Lower lobe of right lung (tissue), 2 donors: ENCODE measurements at regions not wholly inside any gene's neighbourhood (a gene's known extent, or its start where the extent isn't known, plus 50 kb on each side); places are given as distances from the start of the nearest gene placed in this dataset.
A peak's percentile ranks its signal among the peaks of the same experiment; 100 is the strongest.

Experiments
- ATAC-seq, 2 donors: fragments of 200-7000 bp; cut with Tn5 transposase; one replicate each; pipeline ENCODE4 v1.9.1; 2020 to 2022; ENCODE audit warnings: mild to moderate bottlenecking in 2 of 2, moderate library complexity in 2 of 2
- DNase-seq: peaks from one replicate; pipeline ENCODE4 v3.0.0-alpha.2; 2020
- H3K27ac ChIP-seq: fragments of 200-600 bp; one replicate; pipeline ENCODE4 v1.8.0; 2022
- H3K27me3 ChIP-seq: fragments of 200-600 bp; one replicate; pipeline ENCODE4 v1.8.0; 2022; ENCODE audit warnings: low read depth
- H3K36me3 ChIP-seq: fragments of 200-600 bp; one replicate; pipeline ENCODE4 v1.8.0; 2022; ENCODE audit warnings: mild to moderate bottlenecking
- H3K4me1 ChIP-seq: fragments of 200-600 bp; one replicate; pipeline ENCODE4 v1.8.0; 2022
- H3K4me3 ChIP-seq: fragments of 200-600 bp; one replicate; pipeline ENCODE4 v1.8.0; 2022; ENCODE audit warnings: mild to moderate bottlenecking
- H3K9me3 ChIP-seq: fragments of 200-600 bp; one replicate; pipeline ENCODE4 v1.8.0; 2022
- CTCF ChIP-seq: fragments of 200-600 bp; IDR thresholded peaks from one replicate; pipeline ENCODE4 v1.8.0; 2022; ENCODE audit warnings: antibody characterized with exemption, mild to moderate bottlenecking
- intact Hi-C: fragments of 100-400 bp; cut with DNase I; formaldehyde crosslinking; loops from one replicate; pipeline ENCODE4 v1.11.0; 2022
- donor health status: DM: no; HTN: yes; CAD: no; lungs with severe emphysema.

GRCh38 chr9:13575558-13575957 lies 296.1 kb upstream of the MPDZ start:
- DNase-seq (no peak), ATAC-seq (peak in 1 of 2 donors; percentile 33)
- intact Hi-C loops: no loop called here
- Histone ChIP-seq H3K4me3 (no peak overlapping the region), H3K36me3 (no peaks in the 10 kb centered on the region), H3K27me3 (no peaks in the 10 kb centered on the region), H3K27ac (no peak overlapping the region), H3K4me1 (no peaks in the 10 kb centered on the region), H3K9me3 (no peaks in the 10 kb centered on the region)
- TF ChIP-seq CTCF: no peak

GRCh38 chr9:13570068-13570974 lies 290.8 kb upstream of the MPDZ start:
- TF ChIP-seq CTCF: no peak
- no peak for DNase-seq
- no peaks in the 10 kb centered on the region for H3K9me3 ChIP-seq
- H3K27me3 ChIP-seq: no peaks in the 10 kb centered on the region
- H3K27ac ChIP-seq: peak overlapping the region; percentile 12
- H3K36me3 ChIP-seq: no peaks in the 10 kb centered on the region
- H3K4me1 ChIP-seq: peaks cover 9% of the 10 kb centered on the region
- no peak for ATAC-seq
- intact Hi-C loops: no loop called here
- H3K4me3 ChIP-seq: no peak overlapping the region

- Histone ChIP-seq H3K9me3 (no peaks in the 10 kb centered on the region), H3K27ac (no peak overlapping the region), H3K36me3 (no peaks in the 10 kb centered on the region), H3K4me3 (no peak overlapping the region), H3K4me1 (peaks cover 9% of the 10 kb centered on the region), H3K27me3 (no peaks in the 10 kb centered on the region)
- DNase-seq: no peak
- ATAC-seq: no peak
- no peak for TF ChIP-seq CTCF
- intact Hi-C loops: no loop called here
These were observed 290.1 kb upstream of the MPDZ start for GRCh38 chr9:13569602-13570067.

- Histone ChIP-seq H3K4me3 (peak overlapping the region; percentile 31), H3K36me3 (no peaks in the 10 kb centered on the region), H3K27ac (peak overlapping the region; percentile 71), H3K27me3 (no peaks in the 10 kb centered on the region), H3K4me1 (peaks cover 9% of the 10 kb centered on the region), H3K9me3 (no peaks in the 10 kb centered on the region)
- intact Hi-C loops: no loop called here
- no peak for DNase-seq
- no peak for TF ChIP-seq CTCF
- no peak for ATAC-seq
These were observed 289.5 kb upstream of the MPDZ start for GRCh38 chr9:13568841-13569601.

GRCh38 chr9:13568405-13568804 lies 288.9 kb upstream of the MPDZ start:
- H3K4me1 ChIP-seq: peaks cover 9% of the 10 kb centered on the region

More at GRCh38 chr9:13568405-13568804, 288.9 kb upstream of the MPDZ start:
- DNase-seq (no peak), ATAC-seq (no peak)
- Histone ChIP-seq H3K27me3 (no peaks in the 10 kb centered on the region), H3K27ac (peak overlapping the region; percentile 71), H3K9me3 (no peaks in the 10 kb centered on the region), H3K36me3 (no peaks in the 10 kb centered on the region), H3K4me3 (peak overlapping the region; percentile 31)
- intact Hi-C loops: no loop called here
- no peak for TF ChIP-seq CTCF
